ENCODE measurements at regions not wholly inside any gene's neighbourhood (a gene's known extent, or its start where the extent isn't known, plus 50 kb on each side); places are given as distances from the start of the nearest gene placed in this dataset.

GRCh38 chr4:128698386-128698785 lies 111.1 kb upstream of the JADE1 start:
- no peak overlapping the region for H3K9ac ChIP-seq (ENCODE audit: low read length in 5 of 5)
- no peaks in the 10 kb centered on the region for H3K9me3 ChIP-seq (ENCODE audit: control insufficient read depth in 5 of 5, low read length in 5 of 5)
- no peaks in the 10 kb centered on the region for H3K4me1 ChIP-seq (ENCODE audit: control insufficient read depth in 5 of 5, insufficient read depth in 5 of 5, low read length in 5 of 5)
- H3K27me3 ChIP-seq (ENCODE audit: control insufficient read depth in 5 of 5, insufficient read depth in 4 of 5, low read length in 5 of 5) = no peaks in the 10 kb centered on the region
- no peaks in the 10 kb centered on the region for H3K36me3 ChIP-seq (ENCODE audit: control insufficient read depth in 5 of 5, insufficient read depth in 5 of 5, low read length in 5 of 5)
- no peak overlapping the region for H3K27ac ChIP-seq (ENCODE audit: low read depth, low read length)
- no peak overlapping the region for H3K4me3 ChIP-seq (ENCODE audit: low read depth in 1 of 5, low read length in 5 of 5)

GRCh38 chr4:128697323-128697722 lies 112.2 kb upstream of the JADE1 start:
- H3K9ac ChIP-seq (ENCODE audit: low read length in 5 of 5) = no peak overlapping the region
- no peaks in the 10 kb centered on the region for H3K27me3 ChIP-seq (ENCODE audit: control insufficient read depth in 5 of 5, insufficient read depth in 4 of 5, low read length in 5 of 5)
- no peaks in the 10 kb centered on the region for H3K4me1 ChIP-seq (ENCODE audit: control insufficient read depth in 5 of 5, insufficient read depth in 5 of 5, low read length in 5 of 5)
- no peaks in the 10 kb centered on the region for H3K9me3 ChIP-seq (ENCODE audit: control insufficient read depth in 5 of 5, low read length in 5 of 5)
- no peak overlapping the region for H3K27ac ChIP-seq (ENCODE audit: low read depth, low read length)
- no peaks in the 10 kb centered on the region for H3K36me3 ChIP-seq (ENCODE audit: control insufficient read depth in 5 of 5, insufficient read depth in 5 of 5, low read length in 5 of 5)
- no peak overlapping the region for H3K4me3 ChIP-seq (ENCODE audit: low read depth in 1 of 5, low read length in 5 of 5)

GRCh38 chr4:128690011-128690410 lies 119.5 kb upstream of the JADE1 start:
- Histone ChIP-seq H3K9ac (ENCODE audit: low read length in 5 of 5) (no peak overlapping the region), H3K4me1 (ENCODE audit: control insufficient read depth in 5 of 5, insufficient read depth in 5 of 5, low read length in 5 of 5) (peaks cover 0 to 4% (median 0%) of the 10 kb centered on the region in 5 donors), H3K27me3 (ENCODE audit: control insufficient read depth in 5 of 5, insufficient read depth in 4 of 5, low read length in 5 of 5) (no peaks in the 10 kb centered on the region), H3K4me3 (ENCODE audit: low read depth in 1 of 5, low read length in 5 of 5) (no peak overlapping the region), H3K9me3 (ENCODE audit: control insufficient read depth in 5 of 5, low read length in 5 of 5) (no peaks in the 10 kb centered on the region), H3K27ac (ENCODE audit: low read depth, low read length) (no peak overlapping the region), H3K36me3 (ENCODE audit: control insufficient read depth in 5 of 5, insufficient read depth in 5 of 5, low read length in 5 of 5) (no peaks in the 10 kb centered on the region)

GRCh38 chr4:128688846-128689437 lies 120.6 kb upstream of the JADE1 start:
- Histone ChIP-seq H3K4me1 (ENCODE audit: control insufficient read depth in 5 of 5, insufficient read depth in 5 of 5, low read length in 5 of 5) (peaks cover 0 to 4% (median 0%) of the 10 kb centered on the region in 5 donors), H3K36me3 (ENCODE audit: control insufficient read depth in 5 of 5, insufficient read depth in 5 of 5, low read length in 5 of 5) (no peaks in the 10 kb centered on the region), H3K9ac (ENCODE audit: low read length in 5 of 5) (no peak overlapping the region), H3K27me3 (ENCODE audit: control insufficient read depth in 5 of 5, insufficient read depth in 4 of 5, low read length in 5 of 5) (no peaks in the 10 kb centered on the region), H3K9me3 (ENCODE audit: control insufficient read depth in 5 of 5, low read length in 5 of 5) (no peaks in the 10 kb centered on the region), H3K4me3 (ENCODE audit: low read depth in 1 of 5, low read length in 5 of 5) (no peak overlapping the region), H3K27ac (ENCODE audit: low read depth, low read length) (no peak overlapping the region)

GRCh38 chr4:128688033-128688721 lies 121.3 kb upstream of the JADE1 start:
- Histone ChIP-seq H3K4me3 (ENCODE audit: low read depth in 1 of 5, low read length in 5 of 5) (no peak overlapping the region), H3K36me3 (ENCODE audit: control insufficient read depth in 5 of 5, insufficient read depth in 5 of 5, low read length in 5 of 5) (no peaks in the 10 kb centered on the region), H3K4me1 (ENCODE audit: control insufficient read depth in 5 of 5, insufficient read depth in 5 of 5, low read length in 5 of 5) (peaks cover 0 to 4% (median 0%) of the 10 kb centered on the region in 5 donors), H3K27me3 (ENCODE audit: control insufficient read depth in 5 of 5, insufficient read depth in 4 of 5, low read length in 5 of 5) (no peaks in the 10 kb centered on the region), H3K9ac (ENCODE audit: low read length in 5 of 5) (no peak overlapping the region), H3K9me3 (ENCODE audit: control insufficient read depth in 5 of 5, low read length in 5 of 5) (no peaks in the 10 kb centered on the region), H3K27ac (ENCODE audit: low read depth, low read length) (no peak overlapping the region)

GRCh38 chr4:128686810-128687209 lies 122.7 kb upstream of the JADE1 start:
- Histone ChIP-seq H3K9me3 (ENCODE audit: control insufficient read depth in 5 of 5, low read length in 5 of 5) (no peaks in the 10 kb centered on the region), H3K9ac (ENCODE audit: low read length in 5 of 5) (no peak overlapping the region), H3K4me1 (ENCODE audit: control insufficient read depth in 5 of 5, insufficient read depth in 5 of 5, low read length in 5 of 5) (peaks cover 0 to 4% (median 0%) of the 10 kb centered on the region in 5 donors), H3K36me3 (ENCODE audit: control insufficient read depth in 5 of 5, insufficient read depth in 5 of 5, low read length in 5 of 5) (no peaks in the 10 kb centered on the region), H3K27me3 (ENCODE audit: control insufficient read depth in 5 of 5, insufficient read depth in 4 of 5, low read length in 5 of 5) (no peaks in the 10 kb centered on the region), H3K27ac (ENCODE audit: low read depth, low read length) (no peak overlapping the region), H3K4me3 (ENCODE audit: low read depth in 1 of 5, low read length in 5 of 5) (no peak overlapping the region)

- Histone ChIP-seq H3K9me3 (ENCODE audit: control insufficient read depth in 5 of 5, low read length in 5 of 5) (no peaks in the 10 kb centered on the region), H3K36me3 (ENCODE audit: control insufficient read depth in 5 of 5, insufficient read depth in 5 of 5, low read length in 5 of 5) (no peaks in the 10 kb centered on the region), H3K27ac (ENCODE audit: low read depth, low read length) (no peak overlapping the region), H3K4me3 (ENCODE audit: low read depth in 1 of 5, low read length in 5 of 5) (no peak overlapping the region), H3K9ac (ENCODE audit: low read length in 5 of 5) (no peak overlapping the region), H3K4me1 (ENCODE audit: control insufficient read depth in 5 of 5, insufficient read depth in 5 of 5, low read length in 5 of 5) (peaks cover 0 to 4% (median 0%) of the 10 kb centered on the region in 5 donors), H3K27me3 (ENCODE audit: control insufficient read depth in 5 of 5, insufficient read depth in 4 of 5, low read length in 5 of 5) (no peaks in the 10 kb centered on the region)
These were observed 123.5 kb upstream of the JADE1 start for GRCh38 chr4:128686032-128686465.

- no peak overlapping the region for H3K27ac ChIP-seq (ENCODE audit: low read depth, low read length)
- no peaks in the 10 kb centered on the region for H3K4me1 ChIP-seq (ENCODE audit: control insufficient read depth in 5 of 5, insufficient read depth in 5 of 5, low read length in 5 of 5)
- H3K4me3 ChIP-seq (ENCODE audit: low read depth in 1 of 5, low read length in 5 of 5) = no peak overlapping the region
- no peak overlapping the region for H3K9ac ChIP-seq (ENCODE audit: low read length in 5 of 5)
- H3K27me3 ChIP-seq (ENCODE audit: control insufficient read depth in 5 of 5, insufficient read depth in 4 of 5, low read length in 5 of 5) = no peaks in the 10 kb centered on the region
- no peaks in the 10 kb centered on the region for H3K9me3 ChIP-seq (ENCODE audit: control insufficient read depth in 5 of 5, low read length in 5 of 5)
- no peaks in the 10 kb centered on the region for H3K36me3 ChIP-seq (ENCODE audit: control insufficient read depth in 5 of 5, insufficient read depth in 5 of 5, low read length in 5 of 5)
These were observed 125.5 kb upstream of the JADE1 start for GRCh38 chr4:128684016-128684415.

GRCh38 chr4:128682942-128683666 lies 126.4 kb upstream of the JADE1 start:
- Histone ChIP-seq H3K27me3 (ENCODE audit: control insufficient read depth in 5 of 5, insufficient read depth in 4 of 5, low read length in 5 of 5) (no peaks in the 10 kb centered on the region), H3K4me3 (ENCODE audit: low read depth in 1 of 5, low read length in 5 of 5) (no peak overlapping the region), H3K9me3 (ENCODE audit: control insufficient read depth in 5 of 5, low read length in 5 of 5) (no peaks in the 10 kb centered on the region)

GRCh38 chr4:128676095-128676494 lies 133.4 kb upstream of the JADE1 start:
- no peaks in the 10 kb centered on the region for H3K27me3 ChIP-seq (ENCODE audit: control insufficient read depth in 5 of 5, insufficient read depth in 4 of 5, low read length in 5 of 5)
- H3K4me3 ChIP-seq (ENCODE audit: low read depth in 1 of 5, low read length in 5 of 5) = no peak overlapping the region
- H3K9ac ChIP-seq (ENCODE audit: low read length in 5 of 5) = no peak overlapping the region
- H3K36me3 ChIP-seq (ENCODE audit: control insufficient read depth in 5 of 5, insufficient read depth in 5 of 5, low read length in 5 of 5) = no peaks in the 10 kb centered on the region
- H3K27ac ChIP-seq (ENCODE audit: low read depth, low read length) = no peak overlapping the region
- H3K9me3 ChIP-seq (ENCODE audit: control insufficient read depth in 5 of 5, low read length in 5 of 5) = no peaks in the 10 kb centered on the region
- H3K4me1 ChIP-seq (ENCODE audit: control insufficient read depth in 5 of 5, insufficient read depth in 5 of 5, low read length in 5 of 5) = no peaks in the 10 kb centered on the region

More at GRCh38 chr4:128682942-128683666, 126.4 kb upstream of the JADE1 start:
- Histone ChIP-seq H3K36me3 (ENCODE audit: control insufficient read depth in 5 of 5, insufficient read depth in 5 of 5, low read length in 5 of 5) (no peaks in the 10 kb centered on the region), H3K4me1 (ENCODE audit: control insufficient read depth in 5 of 5, insufficient read depth in 5 of 5, low read length in 5 of 5) (no peaks in the 10 kb centered on the region), H3K9ac (ENCODE audit: low read length in 5 of 5) (no peak overlapping the region), H3K27ac (ENCODE audit: low read depth, low read length) (no peak overlapping the region)
